GM21526 (cell line): ENCODE measurements at regions not wholly inside any gene's neighbourhood (a gene's known extent, or its start where the extent isn't known, plus 50 kb on each side); places are given as distances from the start of the nearest gene placed in this dataset.

ENCODE experiments used
- ATAC-seq: cut with Tn5 transposase; IDR thresholded peaks from one replicate; pipeline ENCODE4 v1.9.1; 2021; ENCODE audit warnings: moderate library complexity; ENCODE audit not compliant: unreplicated experiment, low FRiP score

DNA sequence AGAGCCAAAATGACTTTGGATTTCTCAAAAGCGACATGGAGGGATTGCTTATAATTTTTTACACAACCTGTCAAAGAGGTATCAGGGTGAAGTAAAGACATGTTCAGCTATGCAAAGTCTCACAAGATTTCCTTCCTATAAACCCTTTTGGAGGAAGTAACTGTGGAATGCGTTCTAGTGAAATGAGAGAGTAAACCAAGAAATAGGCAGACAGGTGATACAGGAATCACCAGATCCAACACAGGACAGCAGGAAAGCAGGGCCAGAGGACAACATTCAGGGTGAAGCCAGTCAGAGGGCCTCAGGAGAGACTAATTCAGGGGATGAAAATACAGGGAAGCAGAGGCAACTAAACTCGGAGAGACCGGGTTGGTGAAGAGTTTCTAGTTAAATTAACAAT lies 90.4 kb upstream of the MTNR1B start:
- no peak for ATAC-seq

GRCh38 chr11:92880381-92880780 lies 89.1 kb upstream of the MTNR1B start:
- no peak for ATAC-seq

- no peak for ATAC-seq
These were observed 87.5 kb upstream of the MTNR1B start for GRCh38 chr11:92881940-92882450.

DNA sequence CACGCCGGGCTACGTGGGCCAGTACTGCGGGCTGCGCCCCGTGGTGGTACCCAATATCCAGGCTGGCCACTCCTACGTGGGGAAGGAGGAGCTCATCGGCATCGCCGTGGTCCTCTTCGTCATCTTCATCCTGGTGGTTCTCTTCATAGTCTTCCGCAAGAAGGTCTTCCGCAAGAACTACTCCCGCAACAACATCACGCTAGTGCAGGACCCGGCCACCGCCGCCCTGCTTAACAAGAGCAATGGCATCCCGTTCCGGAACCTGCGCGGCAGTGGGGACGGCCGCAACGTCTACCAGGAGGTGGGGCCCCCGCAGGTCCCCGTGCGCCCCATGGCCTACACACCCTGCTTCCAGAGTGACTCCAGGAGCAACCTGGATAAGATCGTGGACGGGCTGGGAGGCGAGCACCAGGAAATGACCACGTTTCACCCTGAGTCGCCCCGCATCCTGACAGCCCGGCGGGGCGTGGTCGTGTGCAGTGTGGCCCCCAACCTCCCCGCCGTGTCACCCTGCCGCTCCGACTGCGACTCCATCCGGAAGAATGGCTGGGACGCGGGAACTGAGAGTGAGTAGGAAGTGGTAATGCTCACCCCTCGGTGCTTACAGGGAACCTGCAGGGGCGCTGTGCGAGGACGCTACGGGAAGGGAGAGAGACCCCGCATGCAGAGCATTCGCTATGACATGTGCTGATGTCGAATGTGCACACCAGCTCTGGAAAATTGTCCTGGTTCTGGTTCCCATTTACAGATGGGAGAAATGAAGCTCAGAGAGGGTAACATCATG lies 86.4 kb upstream of the MTNR1B start:
- ATAC-seq: no peak

DNA sequence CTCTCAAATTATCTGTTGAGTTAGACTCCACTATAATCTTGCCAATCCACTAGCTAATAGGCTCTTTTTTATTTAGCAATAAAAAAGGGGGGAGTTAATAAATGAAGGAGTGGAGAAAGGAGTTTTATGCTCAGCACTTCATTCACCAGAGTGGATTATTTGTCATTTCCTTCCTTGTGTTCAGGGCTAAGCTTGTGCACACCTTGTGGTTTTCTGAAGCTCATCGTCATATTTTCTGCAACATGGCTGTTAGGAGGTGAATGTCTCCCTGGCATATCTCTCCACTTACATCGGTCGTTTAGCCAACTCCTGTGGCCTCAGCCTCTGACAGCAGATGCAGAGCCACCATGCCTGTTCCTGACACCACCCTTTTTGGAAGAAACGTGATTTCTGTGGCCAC lies 83.9 kb upstream of the MTNR1B start:
- no peak for ATAC-seq

- ATAC-seq: peak; percentile 75
These were observed 83.1 kb upstream of the MTNR1B start for GRCh38 chr11:92886243-92886905.

- no peak for ATAC-seq
These were observed 80.8 kb upstream of the MTNR1B start for GRCh38 chr11:92888696-92889095.

- ATAC-seq: no peak
These were observed 78.6 kb upstream of the MTNR1B start for GRCh38 chr11:92890846-92891245.

GRCh38 chr11:92892802-92893684 lies 76.4 kb upstream of the MTNR1B start:
- no peak for ATAC-seq

GRCh38 chr11:92894197-92894596 lies 75.3 kb upstream of the MTNR1B start:
- ATAC-seq: no peak

DNA sequence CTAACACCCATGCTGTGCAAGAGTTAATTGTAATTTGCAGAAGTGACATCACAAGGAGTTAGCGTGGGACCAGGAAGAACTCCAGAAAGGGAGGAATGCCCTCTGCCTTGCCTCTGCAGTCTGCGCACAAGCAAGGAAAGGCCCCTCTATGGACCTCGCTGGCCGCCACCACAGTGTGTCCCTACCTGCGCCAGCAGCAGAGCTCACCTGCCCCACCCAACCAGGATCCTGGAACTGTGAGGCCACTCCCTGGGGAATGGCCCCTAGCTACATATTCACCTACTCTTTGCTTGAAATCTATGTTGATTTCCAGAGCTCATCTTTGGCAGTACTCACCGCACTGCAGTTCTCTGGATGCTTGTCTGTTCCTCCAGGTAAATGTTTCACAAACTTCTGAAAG lies 72.0 kb upstream of the MTNR1B start:
- ATAC-seq: no peak

DNA sequence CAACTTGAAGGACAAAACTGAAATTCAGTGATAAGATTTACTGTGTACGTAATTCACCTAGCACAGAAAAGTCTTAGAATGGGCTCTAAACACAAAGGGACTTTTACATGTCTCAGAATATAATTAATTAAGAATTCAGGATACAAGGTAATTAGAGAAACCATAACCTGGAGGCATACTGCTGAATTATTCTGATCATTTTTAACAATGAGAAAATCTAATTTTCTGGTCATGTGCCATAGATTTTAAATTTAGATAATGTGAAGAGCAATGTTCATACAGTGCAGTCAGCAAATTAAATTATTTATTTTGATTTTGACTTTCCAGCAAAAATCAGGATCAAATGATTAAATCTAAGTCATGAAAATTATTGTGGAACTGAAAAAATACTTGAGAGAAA lies 67.0 kb upstream of the MTNR1B start:
- no peak for ATAC-seq

GRCh38 chr11:92907671-92908070 lies 61.8 kb upstream of the MTNR1B start:
- ATAC-seq: no peak

DNA sequence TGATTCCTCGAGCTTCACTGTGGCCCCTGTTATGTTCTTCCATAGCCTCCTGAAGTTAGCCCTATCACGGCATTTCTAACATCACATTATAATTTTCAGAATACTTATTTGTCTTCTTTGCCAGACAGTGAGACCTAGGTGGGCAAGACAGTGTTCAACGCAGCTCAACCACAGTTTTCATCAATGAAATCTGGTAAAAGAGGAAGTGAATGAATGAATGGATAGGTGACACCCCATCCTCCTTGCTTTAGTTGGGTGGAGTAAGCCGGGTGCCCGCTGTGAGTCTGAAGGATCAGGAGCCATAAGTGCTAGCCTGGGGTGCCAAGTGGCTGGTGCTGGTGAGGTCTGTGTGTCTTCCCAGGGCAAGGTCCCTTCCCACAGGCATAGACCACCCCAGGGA lies 60.2 kb upstream of the MTNR1B start:
- no peak for ATAC-seq

DNA sequence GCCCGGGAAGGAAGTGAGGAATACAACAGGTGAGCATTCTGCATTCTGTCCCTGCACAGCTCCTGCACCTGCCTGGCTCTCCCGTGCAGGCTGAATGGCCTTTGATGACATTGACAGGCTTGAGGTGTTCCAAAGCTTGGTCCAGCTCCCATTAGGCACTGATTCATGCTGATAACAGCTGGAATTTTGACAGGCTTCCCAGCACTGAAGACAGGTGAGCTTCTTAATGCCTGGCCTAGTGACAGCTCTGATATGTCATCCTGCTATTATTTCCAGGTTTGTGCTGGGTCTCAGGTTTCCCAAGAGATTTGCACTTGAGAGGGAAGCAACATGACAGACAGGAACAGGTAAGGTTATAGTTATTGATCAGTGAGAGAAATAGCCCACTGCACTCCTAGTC lies 58.0 kb upstream of the MTNR1B start:
- ATAC-seq: no peak

DNA sequence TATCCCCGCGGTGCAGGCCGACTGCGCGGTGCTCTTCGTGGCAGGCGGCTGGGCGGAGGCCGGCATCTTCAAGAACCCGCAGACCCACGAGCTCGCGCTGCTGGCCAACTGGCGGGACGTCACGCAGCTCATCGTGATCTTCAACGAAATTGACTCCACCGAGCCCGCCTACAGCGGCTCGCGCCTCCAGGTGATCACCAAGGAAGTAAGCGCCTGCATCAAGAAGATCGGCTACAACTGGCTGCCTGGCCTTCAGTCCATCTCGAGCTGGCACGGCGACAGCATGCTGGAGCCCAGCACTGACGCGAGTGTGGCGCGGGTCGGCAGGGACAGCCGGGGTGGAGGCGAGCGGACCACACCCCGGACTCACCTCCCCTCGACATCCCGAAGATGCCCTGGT lies 53.9 kb upstream of the MTNR1B start:
- ATAC-seq: no peak

- ATAC-seq: no peak
These were observed 53.2 kb upstream of the MTNR1B start for GRCh38 chr11:92916299-92916698.

DNA sequence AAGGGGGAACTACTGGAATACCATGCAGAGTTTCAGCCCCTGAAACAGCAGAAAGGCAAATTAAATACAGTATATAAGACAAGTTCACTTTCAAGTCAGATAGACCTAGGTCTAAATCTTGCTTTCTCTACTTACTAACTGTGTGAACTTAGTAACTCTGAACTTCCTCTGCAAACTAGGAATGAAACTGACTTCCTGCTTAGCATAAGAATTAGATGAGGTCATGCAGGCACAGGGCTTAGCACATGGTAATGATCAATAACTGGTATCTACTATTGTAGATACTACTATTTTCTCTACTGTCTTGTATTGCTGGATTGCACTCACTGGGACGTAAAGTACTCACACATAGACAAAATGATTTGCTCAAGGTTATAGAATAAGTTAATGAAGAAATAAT lies 51.5 kb upstream of the MTNR1B start:
- ATAC-seq: peak; percentile 72

- no peak for ATAC-seq
These were observed 50.4 kb upstream of the MTNR1B start for GRCh38 chr11:92919048-92919447.
